ENCODE measurements at regions not wholly inside any gene's neighbourhood (a gene's known extent, or its start where the extent isn't known, plus 50 kb on each side); places are given as distances from the start of the nearest gene placed in this dataset.

DNA sequence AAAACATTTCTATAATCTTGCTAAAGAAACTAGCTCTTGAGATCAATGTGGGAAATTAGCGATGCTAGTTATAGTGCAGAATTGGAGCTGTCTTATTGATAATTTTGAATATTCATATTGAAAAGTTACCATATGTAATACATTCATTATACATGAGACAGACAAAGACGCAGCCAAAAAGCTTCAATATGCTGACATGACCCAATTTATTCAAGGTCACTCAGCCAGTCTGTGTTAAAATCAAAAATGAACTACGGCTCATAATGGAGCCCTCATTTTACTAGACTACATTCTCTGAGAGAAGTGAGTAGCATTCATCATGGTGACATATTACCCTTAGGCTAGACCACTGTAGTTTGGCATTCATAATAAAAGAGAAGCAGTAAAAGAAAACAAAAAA lies 107.3 kb upstream of the GABRG2 start:
- TF ChIP-seq EZH2 (conservative IDR thresholded peaks at IDR 0.05; ENCODE audit: low read depth, low read length) = no peak
- TF ChIP-seq, protein P1, sequence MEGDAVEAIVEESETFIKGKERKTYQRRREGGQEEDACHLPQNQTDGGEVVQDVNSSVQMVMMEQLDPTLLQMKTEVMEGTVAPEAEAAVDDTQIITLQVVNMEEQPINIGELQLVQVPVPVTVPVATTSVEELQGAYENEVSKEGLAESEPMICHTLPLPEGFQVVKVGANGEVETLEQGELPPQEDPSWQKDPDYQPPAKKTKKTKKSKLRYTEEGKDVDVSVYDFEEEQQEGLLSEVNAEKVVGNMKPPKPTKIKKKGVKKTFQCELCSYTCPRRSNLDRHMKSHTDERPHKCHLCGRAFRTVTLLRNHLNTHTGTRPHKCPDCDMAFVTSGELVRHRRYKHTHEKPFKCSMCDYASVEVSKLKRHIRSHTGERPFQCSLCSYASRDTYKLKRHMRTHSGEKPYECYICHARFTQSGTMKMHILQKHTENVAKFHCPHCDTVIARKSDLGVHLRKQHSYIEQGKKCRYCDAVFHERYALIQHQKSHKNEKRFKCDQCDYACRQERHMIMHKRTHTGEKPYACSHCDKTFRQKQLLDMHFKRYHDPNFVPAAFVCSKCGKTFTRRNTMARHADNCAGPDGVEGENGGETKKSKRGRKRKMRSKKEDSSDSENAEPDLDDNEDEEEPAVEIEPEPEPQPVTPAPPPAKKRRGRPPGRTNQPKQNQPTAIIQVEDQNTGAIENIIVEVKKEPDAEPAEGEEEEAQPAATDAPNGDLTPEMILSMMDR (CRISPR knock-in tag; IDR thresholded peaks at IDR 0.05) = no peak
- TF ChIP-seq ZNF280D (CRISPR knock-in tag; IDR thresholded peaks at IDR 0.05) = no peak
- no peak for TF ChIP-seq ZNF274 (CRISPR knock-in tag; IDR thresholded peaks at IDR 0.05)
